ENCODE measurements at regions not wholly inside any gene's neighbourhood (a gene's known extent, or its start where the extent isn't known, plus 50 kb on each side); places are given as distances from the start of the nearest gene placed in this dataset.
A peak's percentile ranks its signal among the peaks of the same experiment; 100 is the strongest.

DNA sequence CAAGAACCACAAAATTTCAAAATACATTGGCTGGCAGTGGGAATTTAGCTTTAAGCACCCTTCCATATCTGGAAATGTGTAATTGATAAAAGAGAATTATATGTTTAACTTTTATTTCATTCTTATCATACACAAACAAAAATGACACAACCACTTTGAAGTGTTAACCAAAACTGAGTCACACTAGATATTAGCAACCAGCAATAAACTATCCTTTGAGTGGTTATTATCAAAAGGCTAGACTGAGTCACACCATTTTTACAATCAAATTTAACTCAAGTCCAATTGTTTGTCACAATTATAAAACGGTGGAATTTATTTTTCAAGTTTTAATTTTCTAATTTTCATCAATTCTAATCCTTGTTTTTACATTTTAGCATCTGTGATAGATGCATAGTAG, 121.7 kb downstream of the LIG4 start:
- no peak overlapping the region for H3K27ac ChIP-seq
- TF ChIP-seq, protein P1, sequence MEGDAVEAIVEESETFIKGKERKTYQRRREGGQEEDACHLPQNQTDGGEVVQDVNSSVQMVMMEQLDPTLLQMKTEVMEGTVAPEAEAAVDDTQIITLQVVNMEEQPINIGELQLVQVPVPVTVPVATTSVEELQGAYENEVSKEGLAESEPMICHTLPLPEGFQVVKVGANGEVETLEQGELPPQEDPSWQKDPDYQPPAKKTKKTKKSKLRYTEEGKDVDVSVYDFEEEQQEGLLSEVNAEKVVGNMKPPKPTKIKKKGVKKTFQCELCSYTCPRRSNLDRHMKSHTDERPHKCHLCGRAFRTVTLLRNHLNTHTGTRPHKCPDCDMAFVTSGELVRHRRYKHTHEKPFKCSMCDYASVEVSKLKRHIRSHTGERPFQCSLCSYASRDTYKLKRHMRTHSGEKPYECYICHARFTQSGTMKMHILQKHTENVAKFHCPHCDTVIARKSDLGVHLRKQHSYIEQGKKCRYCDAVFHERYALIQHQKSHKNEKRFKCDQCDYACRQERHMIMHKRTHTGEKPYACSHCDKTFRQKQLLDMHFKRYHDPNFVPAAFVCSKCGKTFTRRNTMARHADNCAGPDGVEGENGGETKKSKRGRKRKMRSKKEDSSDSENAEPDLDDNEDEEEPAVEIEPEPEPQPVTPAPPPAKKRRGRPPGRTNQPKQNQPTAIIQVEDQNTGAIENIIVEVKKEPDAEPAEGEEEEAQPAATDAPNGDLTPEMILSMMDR (IDR thresholded peaks at IDR 0.05): no peak
- H3K27me3 ChIP-seq: no peaks in the 10 kb centered on the region
- H3K9me3 ChIP-seq: no peaks in the 10 kb centered on the region
- no peak overlapping the region for H3K4me3 ChIP-seq
- no peak for DNase-seq (ENCODE audit: low spot score)
- H3K4me1 ChIP-seq: no peaks in the 10 kb centered on the region
- no peaks in the 10 kb centered on the region for H3K36me3 ChIP-seq

DNA sequence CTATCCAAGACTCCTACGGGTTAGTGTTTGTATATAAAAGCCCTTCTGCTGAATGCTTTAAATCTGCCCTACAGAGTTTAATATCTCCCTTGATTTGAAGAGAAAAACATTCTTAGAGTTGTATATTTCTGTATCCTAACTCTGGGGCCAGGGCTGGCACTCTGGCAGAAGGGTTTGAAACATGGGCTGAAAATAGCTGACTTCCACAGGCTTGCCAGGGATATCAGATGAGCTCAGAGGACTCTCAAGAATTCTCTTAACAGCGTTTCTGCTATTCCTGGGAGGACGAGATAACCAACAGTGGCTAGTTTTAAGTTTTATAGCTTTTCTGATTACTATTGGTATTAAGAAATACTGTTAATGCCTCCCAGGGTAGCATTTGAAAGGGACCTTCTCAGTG, 127.5 kb downstream of the LIG4 start:
- TF ChIP-seq, protein P1 (IDR thresholded peaks at IDR 0.05): no peak
- DNase-seq (ENCODE audit: low spot score): no peak
- no peak overlapping the region for H3K4me3 ChIP-seq

GRCh38 chr13:108086678-108087077, 128.7 kb downstream of the LIG4 start:
- H3K4me1 ChIP-seq: no peaks in the 10 kb centered on the region
- no peaks in the 10 kb centered on the region for H3K9me3 ChIP-seq
- H3K36me3 ChIP-seq: no peaks in the 10 kb centered on the region
- TF ChIP-seq, protein P1 (IDR thresholded peaks at IDR 0.05): no peak
- DNase-seq (ENCODE audit: low spot score): no peak
- H3K27ac ChIP-seq: no peak overlapping the region
- H3K27me3 ChIP-seq: no peaks in the 10 kb centered on the region
- no peak overlapping the region for H3K4me3 ChIP-seq

More for the DNA sequence above, 127.5 kb downstream of the LIG4 start:
- H3K4me1 ChIP-seq: no peaks in the 10 kb centered on the region
- H3K36me3 ChIP-seq: no peaks in the 10 kb centered on the region
- no peaks in the 10 kb centered on the region for H3K9me3 ChIP-seq
- H3K27me3 ChIP-seq: no peaks in the 10 kb centered on the region
- peak overlapping the region in 1 of 2 donors; percentile 35 for H3K27ac ChIP-seq

DNA sequence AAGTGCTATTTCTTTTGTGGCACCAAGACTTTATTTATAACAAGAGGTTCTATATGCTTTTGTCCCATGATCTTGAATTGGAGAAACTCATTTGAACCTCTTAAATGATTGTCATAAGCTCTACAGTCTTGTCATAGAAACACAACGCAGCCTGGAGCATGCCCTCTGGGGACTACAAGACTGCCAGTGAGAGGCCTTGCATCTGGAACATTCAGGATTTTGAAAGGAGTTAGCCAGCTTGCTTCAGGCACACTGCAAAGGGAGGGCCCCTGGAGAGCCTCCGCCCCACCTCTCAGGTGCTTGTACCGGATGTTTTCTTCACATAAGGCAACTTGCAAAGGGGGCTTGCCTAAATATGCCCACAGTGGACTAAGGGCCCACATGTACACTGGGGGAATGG, 130.5 kb downstream of the LIG4 start:
- H3K27me3 ChIP-seq: no peaks in the 10 kb centered on the region
- no peak for DNase-seq (ENCODE audit: low spot score)
- H3K4me3 ChIP-seq: no peak overlapping the region
- TF ChIP-seq, protein P1 (IDR thresholded peaks at IDR 0.05): no peak
- H3K4me1 ChIP-seq: no peaks in the 10 kb centered on the region
- H3K36me3 ChIP-seq: no peaks in the 10 kb centered on the region
- H3K27ac ChIP-seq: no peak overlapping the region
- no peaks in the 10 kb centered on the region for H3K9me3 ChIP-seq

DNA sequence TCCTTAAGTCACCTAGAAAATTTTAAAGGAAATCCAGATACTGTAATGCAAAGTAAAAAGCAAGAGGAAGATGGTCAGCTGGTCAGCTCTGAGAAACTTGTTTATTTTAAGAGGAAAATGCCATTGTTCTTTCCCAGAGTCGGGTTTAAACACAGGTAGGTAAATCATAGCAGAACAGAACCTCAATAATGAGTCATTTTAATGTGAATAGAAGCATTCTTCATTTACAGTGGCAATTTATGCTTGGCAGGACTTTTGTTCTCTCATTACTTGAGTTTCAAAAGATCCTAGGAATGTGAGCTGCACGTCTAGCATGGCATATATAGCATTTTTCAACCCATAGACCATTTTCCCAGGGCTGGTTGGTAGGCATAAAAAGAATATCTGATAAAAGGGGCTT, 132.3 kb downstream of the LIG4 start:
- H3K36me3 ChIP-seq: no peaks in the 10 kb centered on the region
- H3K9me3 ChIP-seq: no peaks in the 10 kb centered on the region
- TF ChIP-seq, protein P1 (IDR thresholded peaks at IDR 0.05): no peak
- no peak overlapping the region for H3K4me3 ChIP-seq
- H3K27me3 ChIP-seq: no peaks in the 10 kb centered on the region
- no peak overlapping the region for H3K27ac ChIP-seq
- H3K4me1 ChIP-seq: no peaks in the 10 kb centered on the region
- DNase-seq (ENCODE audit: low spot score): no peak

DNA sequence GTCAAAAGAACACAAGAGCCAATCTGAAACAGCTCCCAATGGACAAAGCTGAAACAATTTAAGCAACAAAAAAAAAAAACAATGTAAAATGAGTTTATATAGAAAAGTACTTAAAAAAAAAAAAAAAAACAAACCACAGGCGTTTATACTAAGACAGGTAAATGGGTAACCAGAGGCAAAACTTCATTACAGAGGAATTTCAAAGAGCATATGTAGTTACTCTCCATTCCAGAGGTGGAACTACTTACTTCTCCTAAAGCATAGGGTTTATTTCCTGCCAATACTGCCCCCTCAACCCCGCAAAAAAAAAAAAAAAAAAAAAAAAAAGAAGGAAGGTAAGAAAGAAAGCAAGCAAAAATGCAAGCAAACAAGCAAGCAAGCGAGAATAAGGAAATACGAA, 132.9 kb downstream of the LIG4 start:
- no peaks in the 10 kb centered on the region for H3K36me3 ChIP-seq
- no peak overlapping the region for H3K27ac ChIP-seq
- no peaks in the 10 kb centered on the region for H3K9me3 ChIP-seq
- TF ChIP-seq, protein P1 (IDR thresholded peaks at IDR 0.05): no peak
- DNase-seq (ENCODE audit: low spot score): no peak
- H3K4me1 ChIP-seq: no peaks in the 10 kb centered on the region
- H3K27me3 ChIP-seq: no peaks in the 10 kb centered on the region
- H3K4me3 ChIP-seq: no peak overlapping the region
